ENCODE measurements at regions not wholly inside any gene's neighbourhood (a gene's known extent, or its start where the extent isn't known, plus 50 kb on each side); places are given as distances from the start of the nearest gene placed in this dataset.

DNA sequence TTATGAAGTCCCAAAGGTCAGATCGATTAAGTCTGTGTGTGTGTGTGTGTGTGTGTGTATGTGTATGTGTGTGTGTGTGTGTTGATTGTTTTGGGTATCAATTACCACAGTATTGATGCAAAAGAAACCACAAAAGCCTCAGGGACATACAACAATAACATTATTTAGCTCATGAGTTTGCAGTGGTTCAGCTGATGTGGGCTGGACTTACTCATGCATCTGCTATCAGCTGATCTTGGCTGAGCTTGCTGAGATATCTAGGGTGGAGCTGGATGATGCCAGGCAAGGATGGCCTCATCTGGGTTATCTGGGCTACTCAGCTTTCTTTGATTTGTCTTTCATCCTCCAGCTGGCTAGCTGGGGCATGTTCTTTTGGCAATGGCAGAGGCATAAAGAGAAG, 82.4 kb upstream of the PRR23C start:
- TF ChIP-seq, protein P1, sequence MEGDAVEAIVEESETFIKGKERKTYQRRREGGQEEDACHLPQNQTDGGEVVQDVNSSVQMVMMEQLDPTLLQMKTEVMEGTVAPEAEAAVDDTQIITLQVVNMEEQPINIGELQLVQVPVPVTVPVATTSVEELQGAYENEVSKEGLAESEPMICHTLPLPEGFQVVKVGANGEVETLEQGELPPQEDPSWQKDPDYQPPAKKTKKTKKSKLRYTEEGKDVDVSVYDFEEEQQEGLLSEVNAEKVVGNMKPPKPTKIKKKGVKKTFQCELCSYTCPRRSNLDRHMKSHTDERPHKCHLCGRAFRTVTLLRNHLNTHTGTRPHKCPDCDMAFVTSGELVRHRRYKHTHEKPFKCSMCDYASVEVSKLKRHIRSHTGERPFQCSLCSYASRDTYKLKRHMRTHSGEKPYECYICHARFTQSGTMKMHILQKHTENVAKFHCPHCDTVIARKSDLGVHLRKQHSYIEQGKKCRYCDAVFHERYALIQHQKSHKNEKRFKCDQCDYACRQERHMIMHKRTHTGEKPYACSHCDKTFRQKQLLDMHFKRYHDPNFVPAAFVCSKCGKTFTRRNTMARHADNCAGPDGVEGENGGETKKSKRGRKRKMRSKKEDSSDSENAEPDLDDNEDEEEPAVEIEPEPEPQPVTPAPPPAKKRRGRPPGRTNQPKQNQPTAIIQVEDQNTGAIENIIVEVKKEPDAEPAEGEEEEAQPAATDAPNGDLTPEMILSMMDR (IDR thresholded peaks at IDR 0.05; ENCODE audit: borderline replicate concordance, extremely low read depth, low read length, poor library complexity, severe bottlenecking) = no peak
- no peak for TF ChIP-seq EZH2 (IDR thresholded peaks at IDR 0.05; ENCODE audit: borderline replicate concordance, low read depth, low read length, severe bottlenecking)

Measured in DND-41 (cell line).